ENCODE measurements at regions not wholly inside any gene's neighbourhood (a gene's known extent, or its start where the extent isn't known, plus 50 kb on each side); places are given as distances from the start of the nearest gene placed in this dataset.
"Not testable (repeated sequence)": the region's sequence is repeated elsewhere in the genome, so short reads cannot be mapped to it uniquely, and the experiment has no call there.

GRCh38 chr11:127805771-127806170 is 781.6 kb downstream of the ETS1 start:
- FAIRE-seq: no peak
- DNase-seq (ENCODE audit: low spot score in 2 of 2): no peak

GRCh38 chr11:127804747-127805400 is 782.5 kb downstream of the ETS1 start:
- FAIRE-seq (no peak), DNase-seq (ENCODE audit: low spot score in 2 of 2) (no peak)

- no peak for FAIRE-seq
Measured at GRCh38 chr11:127803755-127804154, 783.6 kb downstream of the ETS1 start.

GRCh38 chr11:127800989-127801688 is 786.2 kb downstream of the ETS1 start:
- DNase-seq (ENCODE audit: low spot score in 2 of 2) (no peak), FAIRE-seq (no peak)

More at GRCh38 chr11:127803755-127804154, 783.6 kb downstream of the ETS1 start:
- DNase-seq (ENCODE audit: low spot score in 2 of 2): no peak

GRCh38 chr11:127795326-127795725 is 792.0 kb downstream of the ETS1 start:
- FAIRE-seq: no peak
- no peak for DNase-seq (ENCODE audit: low spot score in 2 of 2)

- no peak for FAIRE-seq
- no peak for DNase-seq (ENCODE audit: low spot score in 2 of 2)
Measured at GRCh38 chr11:127791844-127792243, 791.3 kb upstream of the KIRREL3 start.

- DNase-seq (ENCODE audit: low spot score in 2 of 2): no peak
- no peak for FAIRE-seq
Measured at GRCh38 chr11:127790592-127790991, 790.0 kb upstream of the KIRREL3 start.

GRCh38 chr11:127789927-127790326 is 789.4 kb upstream of the KIRREL3 start:
- no peak for FAIRE-seq
- DNase-seq (ENCODE audit: low spot score in 2 of 2): no peak

GRCh38 chr11:127772938-127773337 is 772.4 kb upstream of the KIRREL3 start:
- DNase-seq (ENCODE audit: low spot score in 2 of 2); FAIRE-seq: not testable (repeated sequence)

GRCh38 chr11:127768931-127769330 is 768.4 kb upstream of the KIRREL3 start:
- DNase-seq (ENCODE audit: low spot score in 2 of 2); FAIRE-seq: not testable (repeated sequence)

- DNase-seq (ENCODE audit: low spot score in 2 of 2): no peak
- FAIRE-seq: no peak
Measured at GRCh38 chr11:127766734-127767133, 766.2 kb upstream of the KIRREL3 start.

- DNase-seq (ENCODE audit: low spot score in 2 of 2): no peak
- no peak for FAIRE-seq
Measured at GRCh38 chr11:127738771-127739286, 738.3 kb upstream of the KIRREL3 start.

GRCh38 chr11:127737499-127737898 is 736.9 kb upstream of the KIRREL3 start:
- no peak for FAIRE-seq
- DNase-seq (ENCODE audit: low spot score in 2 of 2): no peak

GRCh38 chr11:127733552-127733951 is 733.0 kb upstream of the KIRREL3 start:
- no peak for DNase-seq (ENCODE audit: low spot score in 2 of 2)
- no peak for FAIRE-seq

- FAIRE-seq (no peak), DNase-seq (ENCODE audit: low spot score in 2 of 2) (no peak)
Measured at GRCh38 chr11:127726367-127726766, 725.8 kb upstream of the KIRREL3 start.

GRCh38 chr11:127723714-127724113 is 723.1 kb upstream of the KIRREL3 start:
- FAIRE-seq: no peak
- no peak for DNase-seq (ENCODE audit: low spot score in 2 of 2)

GRCh38 chr11:127713226-127713625 is 712.7 kb upstream of the KIRREL3 start:
- FAIRE-seq (no peak), DNase-seq (ENCODE audit: low spot score in 2 of 2) (no peak)

GRCh38 chr11:127711748-127712147 is 711.2 kb upstream of the KIRREL3 start:
- DNase-seq (ENCODE audit: low spot score in 2 of 2) (no peak), FAIRE-seq (no peak)

- DNase-seq (ENCODE audit: low spot score in 2 of 2) (no peak), FAIRE-seq (no peak)
Measured at GRCh38 chr11:127710831-127711230, 710.3 kb upstream of the KIRREL3 start.

GRCh38 chr11:127709960-127710359 is 709.4 kb upstream of the KIRREL3 start:
- FAIRE-seq: no peak
- DNase-seq (ENCODE audit: low spot score in 2 of 2): no peak

- no peak for FAIRE-seq
- no peak for DNase-seq (ENCODE audit: low spot score in 2 of 2)
Measured at GRCh38 chr11:127693686-127694085, 693.1 kb upstream of the KIRREL3 start.

- DNase-seq (ENCODE audit: low spot score in 2 of 2): no peak
- FAIRE-seq: no peak
Measured at GRCh38 chr11:127683321-127683720, 682.8 kb upstream of the KIRREL3 start.
